SK-N-SH treated with all-trans-retinoic acid at 6 μM for 48 hours (cell line): ENCODE measurements at regions not wholly inside any gene's neighbourhood (a gene's known extent, or its start where the extent isn't known, plus 50 kb on each side); places are given as distances from the start of the nearest gene placed in this dataset.

ENCODE experiments used
- ATAC-seq: fragments of 200-7000 bp; cut with Tn5 transposase; 3 replicates; pipeline ENCODE4 v1.9.1; 2020; ENCODE audit warnings: mild to moderate bottlenecking, moderate library complexity
- ARNTL ChIP-seq: fragments of 450-650 bp; formaldehyde crosslinking; IDR thresholded peaks from 2 replicates; pipeline ENCODE4 v1.5.0; 2020; ENCODE audit warnings: low read depth, mild to moderate bottlenecking, moderate library complexity, borderline replicate concordance
- BACH2 ChIP-seq: fragments of 250-450 bp; sonication (Bioruptor Pico); IDR thresholded peaks from 2 replicates; pipeline ENCODE4 v1.9.0; 2021; ENCODE audit warnings: mild to moderate bottlenecking, borderline replicate concordance
- CREB5 ChIP-seq: fragments of 250-450 bp; sonication (Bioruptor Pico); IDR thresholded peaks from 2 replicates; pipeline ENCODE4 v1.5.1; 2020; ENCODE audit warnings: low read depth, mild to moderate bottlenecking, moderate library complexity
- CSDC2 ChIP-seq: fragments of 250-450 bp; sonication (Bioruptor Pico); IDR thresholded peaks from 2 replicates; pipeline ENCODE4 v1.5.0; 2020; ENCODE audit warnings: mild to moderate bottlenecking, moderate library complexity
- CSRNP3 ChIP-seq: fragments of 250-450 bp; sonication (Bioruptor Pico); IDR thresholded peaks from 2 replicates; pipeline ENCODE4 v1.5.1; 2021; ENCODE audit warnings: mild to moderate bottlenecking, moderate library complexity
- ESRRG ChIP-seq: fragments of 250-450 bp; sonication (Bioruptor Pico); IDR thresholded peaks from 2 replicates; pipeline ENCODE4 v1.6.1; 2021; ENCODE audit warnings: mild to moderate bottlenecking
- GLIS3 ChIP-seq: fragments of 250-450 bp; sonication (Bioruptor Pico); IDR thresholded peaks from 2 replicates; pipeline ENCODE4 v1.5.0; 2020; ENCODE audit warnings: mild to moderate bottlenecking, moderate library complexity
- ISL1 ChIP-seq: fragments of 250-450 bp; sonication (Bioruptor Pico); IDR thresholded peaks from 2 replicates; pipeline ENCODE4 v2.1.2; 2022; ENCODE audit warnings: mild to moderate bottlenecking, moderate library complexity
- OSR1 ChIP-seq: fragments of 250-450 bp; sonication (Bioruptor Pico); IDR thresholded peaks from 2 replicates; pipeline ENCODE4 v1.8.0; 2022; ENCODE audit warnings: moderate library complexity, mild to moderate bottlenecking, inconsistent platforms
- PATZ1 ChIP-seq: fragments of 250-450 bp; sonication (Bioruptor Pico); IDR thresholded peaks from 2 replicates; pipeline ENCODE4 v1.8.0; 2020; ENCODE audit warnings: mild to moderate bottlenecking, moderate library complexity, borderline replicate concordance
- PPARA ChIP-seq: fragments of 250-450 bp; sonication (Bioruptor Pico); IDR thresholded peaks from 2 replicates; pipeline ENCODE4 v1.5.0; 2020; ENCODE audit warnings: mild to moderate bottlenecking, borderline replicate concordance
- RARB ChIP-seq: fragments of 250-450 bp; sonication (Bioruptor Pico); IDR thresholded peaks from 2 replicates; pipeline ENCODE4 v1.8.0; 2021; ENCODE audit warnings: mild to moderate bottlenecking, moderate library complexity
- SNAI2 ChIP-seq: fragments of 250-450 bp; sonication (Bioruptor Pico); IDR thresholded peaks from 2 replicates; pipeline ENCODE4 v1.5.0; 2020; ENCODE audit warnings: mild to moderate bottlenecking, moderate library complexity
- TCF4 ChIP-seq: fragments of 250-450 bp; sonication (Bioruptor Pico); IDR thresholded peaks from 2 replicates; pipeline ENCODE4 v1.8.0; 2021; ENCODE audit warnings: mild to moderate bottlenecking, moderate library complexity, borderline replicate concordance
- TOX ChIP-seq: fragments of 250-450 bp; sonication (Bioruptor Pico); IDR thresholded peaks from 2 replicates; pipeline ENCODE4 v1.8.0; 2021; ENCODE audit warnings: mild to moderate bottlenecking, moderate library complexity, borderline replicate concordance
- TSHZ2 ChIP-seq: fragments of 250-450 bp; sonication (Bioruptor Pico); IDR thresholded peaks from 2 replicates; pipeline ENCODE4 v1.5.0; 2020; ENCODE audit warnings: mild to moderate bottlenecking, moderate library complexity
- ZC3H10 ChIP-seq: fragments of 250-450 bp; sonication (Bioruptor Pico); IDR thresholded peaks from 2 replicates; pipeline ENCODE4 v1.5.1; 2021; ENCODE audit warnings: mild to moderate bottlenecking, moderate library complexity
- ZFP3 ChIP-seq: fragments of 250-450 bp; sonication (Bioruptor Pico); IDR thresholded peaks from 2 replicates; pipeline ENCODE4 v1.5.0; 2020; ENCODE audit warnings: mild to moderate bottlenecking, moderate library complexity
- ZNF565 ChIP-seq: fragments of 450-650 bp; formaldehyde crosslinking; conservative IDR thresholded peaks from 2 replicates; pipeline ENCODE4 v1.5.0; 2020; ENCODE audit warnings: low read depth, mild to moderate bottlenecking, moderate library complexity
- ZNF70 ChIP-seq: fragments of 450-650 bp; formaldehyde crosslinking; IDR thresholded peaks from 2 replicates; pipeline ENCODE4 v1.5.0; 2020; ENCODE audit warnings: mild to moderate bottlenecking, moderate library complexity
- ZNF8 ChIP-seq: fragments of 450-650 bp; formaldehyde crosslinking; IDR thresholded peaks from 2 replicates; pipeline ENCODE4 v1.5.0; 2020; ENCODE audit warnings: mild to moderate bottlenecking, moderate library complexity

- TF ChIP-seq ESRRG (CRISPR knock-in tag) (no peak), CSDC2 (CRISPR knock-in tag) (no peak), ARNTL (CRISPR knock-in tag) (no peak), OSR1 (CRISPR knock-in tag) (no peak), PPARA (CRISPR knock-in tag) (no peak), BACH2 (no peak), ZNF70 (CRISPR knock-in tag) (no peak), TOX (CRISPR knock-in tag) (no peak), SNAI2 (no peak), ZNF8 (CRISPR knock-in tag) (no peak)
- ATAC-seq, result no peak
These were observed 104.2 kb upstream of the LGR5 start for GRCh38 chr12:71335151-71335962.

GRCh38 chr12:71333418-71333817, 106.2 kb upstream of the LGR5 start:
- no peak for ATAC-seq
- TF ChIP-seq PATZ1 (CRISPR knock-in tag) (no peak), OSR1 (CRISPR knock-in tag) (no peak), ZNF70 (CRISPR knock-in tag) (no peak), ARNTL (CRISPR knock-in tag) (no peak), ZC3H10 (CRISPR knock-in tag) (no peak), ESRRG (CRISPR knock-in tag) (no peak), ISL1 (CRISPR knock-in tag) (no peak), ZNF8 (CRISPR knock-in tag) (no peak), BACH2 (no peak), CREB5 (no peak), PPARA (CRISPR knock-in tag) (no peak), RARB (no peak), ZNF565 (CRISPR knock-in tag) (no peak), ZFP3 (no peak), GLIS3 (CRISPR knock-in tag) (no peak), CSDC2 (CRISPR knock-in tag) (no peak), TOX (CRISPR knock-in tag) (no peak), SNAI2 (no peak), CSRNP3 (CRISPR knock-in tag) (no peak)

- no peak for TF ChIP-seq CSDC2 (CRISPR knock-in tag)
- TF ChIP-seq OSR1 (CRISPR knock-in tag), result no peak
- no peak for TF ChIP-seq ARNTL (CRISPR knock-in tag)
- no peak for TF ChIP-seq ZNF70 (CRISPR knock-in tag)
- TF ChIP-seq CREB5, result no peak
- no peak for TF ChIP-seq TCF4
- TF ChIP-seq TSHZ2 (CRISPR knock-in tag), result no peak
- TF ChIP-seq ISL1 (CRISPR knock-in tag), result no peak
- TF ChIP-seq ZNF565 (CRISPR knock-in tag), result no peak
- TF ChIP-seq PATZ1 (CRISPR knock-in tag), result no peak
- TF ChIP-seq CSRNP3 (CRISPR knock-in tag), result no peak
- no peak for TF ChIP-seq PPARA (CRISPR knock-in tag)
- no peak for ATAC-seq
These were observed 109.6 kb upstream of the LGR5 start for GRCh38 chr12:71329956-71330355.
